ENCODE measurements at regions not wholly inside any gene's neighbourhood (a gene's known extent, or its start where the extent isn't known, plus 50 kb on each side); places are given as distances from the start of the nearest gene placed in this dataset.

GRCh38 chr9:96052686-96053085 is 177.2 kb downstream of the ERCC6L2 start:
- TF ChIP-seq, protein P1, sequence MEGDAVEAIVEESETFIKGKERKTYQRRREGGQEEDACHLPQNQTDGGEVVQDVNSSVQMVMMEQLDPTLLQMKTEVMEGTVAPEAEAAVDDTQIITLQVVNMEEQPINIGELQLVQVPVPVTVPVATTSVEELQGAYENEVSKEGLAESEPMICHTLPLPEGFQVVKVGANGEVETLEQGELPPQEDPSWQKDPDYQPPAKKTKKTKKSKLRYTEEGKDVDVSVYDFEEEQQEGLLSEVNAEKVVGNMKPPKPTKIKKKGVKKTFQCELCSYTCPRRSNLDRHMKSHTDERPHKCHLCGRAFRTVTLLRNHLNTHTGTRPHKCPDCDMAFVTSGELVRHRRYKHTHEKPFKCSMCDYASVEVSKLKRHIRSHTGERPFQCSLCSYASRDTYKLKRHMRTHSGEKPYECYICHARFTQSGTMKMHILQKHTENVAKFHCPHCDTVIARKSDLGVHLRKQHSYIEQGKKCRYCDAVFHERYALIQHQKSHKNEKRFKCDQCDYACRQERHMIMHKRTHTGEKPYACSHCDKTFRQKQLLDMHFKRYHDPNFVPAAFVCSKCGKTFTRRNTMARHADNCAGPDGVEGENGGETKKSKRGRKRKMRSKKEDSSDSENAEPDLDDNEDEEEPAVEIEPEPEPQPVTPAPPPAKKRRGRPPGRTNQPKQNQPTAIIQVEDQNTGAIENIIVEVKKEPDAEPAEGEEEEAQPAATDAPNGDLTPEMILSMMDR (IDR thresholded peaks at IDR 0.05) = no peak
- no peak for TF ChIP-seq POLR2A (IDR thresholded peaks at IDR 0.05)
- TF ChIP-seq EP300 (IDR thresholded peaks at IDR 0.05) = no peak
